HG02588 (cell line): ENCODE measurements at regions not wholly inside any gene's neighbourhood (a gene's known extent, or its start where the extent isn't known, plus 50 kb on each side); places are given as distances from the start of the nearest gene placed in this dataset.
"Not testable (repeated sequence)": the region's sequence is repeated elsewhere in the genome, so short reads cannot be mapped to it uniquely, and the experiment has no call there.

ENCODE experiments used
- ATAC-seq: cut with Tn5 transposase; IDR thresholded peaks from one replicate; pipeline ENCODE4 v1.9.1; 2021; ENCODE audit warnings: mild to moderate bottlenecking, moderate library complexity; ENCODE audit not compliant: unreplicated experiment

- no peak for ATAC-seq
Measured at GRCh38 chr10:71081229-71081560, 131.2 kb upstream of the UNC5B start.

GRCh38 chr10:71081912-71082311, 130.5 kb upstream of the UNC5B start:
- ATAC-seq, result no peak

DNA sequence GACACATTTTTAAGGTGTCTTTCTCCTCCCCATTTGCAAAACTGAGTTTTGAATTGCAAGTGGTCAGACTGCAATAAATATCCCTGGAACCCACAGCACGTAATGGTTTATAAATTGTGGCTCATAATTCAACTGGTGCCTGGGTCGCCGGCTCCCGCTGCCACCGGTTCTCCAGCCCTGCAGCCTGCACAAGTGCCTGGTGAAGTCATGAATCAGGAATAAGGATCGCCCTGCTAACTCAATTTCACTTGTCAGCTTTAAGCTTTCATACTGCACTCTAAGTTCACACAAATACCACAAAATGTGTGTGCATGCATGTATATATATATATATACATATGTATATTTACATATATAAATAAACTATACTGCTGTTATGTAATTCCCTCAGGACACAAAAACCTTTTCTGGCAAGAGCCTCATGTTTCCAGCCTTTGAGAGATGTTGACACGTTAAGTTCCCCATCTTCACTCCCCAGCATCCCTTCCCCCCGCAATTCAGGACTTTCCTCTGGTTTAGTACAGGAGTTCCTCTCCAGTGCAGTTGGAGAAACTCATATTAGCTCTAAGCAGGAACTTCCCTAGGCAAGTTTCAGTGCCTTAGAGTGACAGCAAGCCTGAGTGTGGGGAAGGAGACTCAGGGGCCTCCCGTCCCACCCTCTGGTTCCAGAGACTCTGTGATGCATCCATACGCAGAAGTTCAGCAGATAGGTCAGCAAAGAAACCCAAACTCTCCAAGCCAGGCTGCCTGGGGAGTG, 129.2 kb upstream of the UNC5B start:
- no peak for ATAC-seq

DNA sequence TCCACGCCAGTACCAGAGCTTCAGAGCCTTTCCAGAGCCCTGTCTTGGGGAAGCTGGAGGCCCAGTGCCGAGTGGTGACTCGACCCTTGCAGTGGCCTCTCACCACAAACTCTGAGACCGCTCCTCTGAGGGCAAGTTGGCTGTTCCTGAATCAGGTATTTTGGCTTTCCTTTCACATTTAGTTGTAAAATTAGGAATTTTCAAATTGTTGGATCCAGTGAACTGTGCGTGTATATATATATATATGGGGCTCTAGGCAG, 128.7 kb upstream of the UNC5B start:
- no peak for ATAC-seq

DNA sequence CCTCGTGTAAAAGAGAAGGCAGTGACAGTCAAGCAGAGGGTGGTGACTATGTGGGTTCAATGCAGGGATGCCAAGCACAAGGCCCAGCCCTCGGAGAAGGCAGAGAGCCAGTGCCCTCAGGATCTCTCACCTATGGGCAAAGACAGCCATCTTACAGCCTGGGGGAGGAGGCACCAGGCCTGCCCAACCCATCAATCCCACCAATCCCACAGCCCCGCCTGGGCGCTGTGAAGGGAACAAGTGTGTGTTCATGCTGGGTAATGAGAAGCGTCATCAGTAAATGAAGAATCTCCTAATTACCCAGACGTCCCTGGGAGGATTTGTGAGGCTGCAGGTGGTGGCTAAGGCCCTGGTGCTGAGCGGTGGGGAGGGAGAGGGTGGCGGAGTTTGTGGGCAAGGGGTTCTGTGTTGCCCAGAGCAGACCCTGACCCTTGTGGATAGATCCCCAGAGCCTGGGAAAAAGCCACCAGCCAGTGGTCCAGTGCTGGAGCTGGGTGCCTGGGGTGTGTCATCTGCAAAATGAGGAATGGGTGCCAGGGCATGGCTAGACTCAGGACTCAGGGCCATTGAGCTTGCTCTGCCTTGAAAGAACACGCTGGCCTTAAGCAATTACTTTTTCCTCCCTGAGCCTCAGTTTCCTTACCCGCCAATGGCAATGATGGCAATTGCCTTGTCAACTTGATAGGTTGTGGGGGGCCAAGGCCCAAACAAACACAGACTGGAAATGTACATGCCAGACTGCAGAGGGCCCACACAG, 128.1 kb upstream of the UNC5B start:
- ATAC-seq, result no peak

GRCh38 chr10:71084818-71085126, 127.6 kb upstream of the UNC5B start:
- ATAC-seq, result no peak

GRCh38 chr10:71085689-71086438, 126.5 kb upstream of the UNC5B start:
- ATAC-seq, result no peak

DNA sequence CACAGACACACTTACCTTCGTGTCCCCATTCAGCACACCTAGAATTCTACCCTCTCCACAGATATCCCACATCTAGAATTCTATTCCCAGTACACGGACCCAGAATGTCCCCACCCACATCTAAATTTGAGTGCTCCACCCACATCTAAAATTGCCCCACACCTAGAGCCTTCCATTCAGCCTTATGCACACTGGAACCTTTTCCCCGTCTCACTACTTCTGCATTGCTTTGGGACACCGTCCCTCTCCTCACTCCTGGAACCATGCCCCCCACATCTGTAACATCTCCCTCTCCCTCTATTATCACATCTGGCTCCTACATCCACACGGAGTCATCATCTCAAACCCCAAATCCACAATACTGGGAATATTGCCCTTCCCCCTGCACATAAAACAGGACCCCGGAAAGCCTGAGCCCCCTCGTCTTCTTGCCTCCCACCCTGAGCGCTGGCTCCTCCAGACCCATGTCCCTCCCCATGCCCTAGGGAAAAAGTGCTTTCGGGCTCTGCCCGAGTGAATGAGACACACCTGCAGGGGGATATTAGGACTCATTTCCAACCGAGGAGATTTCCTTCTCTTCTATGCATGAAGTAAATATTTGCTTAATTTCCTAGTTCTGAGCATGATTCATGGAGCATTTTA, 125.8 kb upstream of the UNC5B start:
- ATAC-seq, result no peak

DNA sequence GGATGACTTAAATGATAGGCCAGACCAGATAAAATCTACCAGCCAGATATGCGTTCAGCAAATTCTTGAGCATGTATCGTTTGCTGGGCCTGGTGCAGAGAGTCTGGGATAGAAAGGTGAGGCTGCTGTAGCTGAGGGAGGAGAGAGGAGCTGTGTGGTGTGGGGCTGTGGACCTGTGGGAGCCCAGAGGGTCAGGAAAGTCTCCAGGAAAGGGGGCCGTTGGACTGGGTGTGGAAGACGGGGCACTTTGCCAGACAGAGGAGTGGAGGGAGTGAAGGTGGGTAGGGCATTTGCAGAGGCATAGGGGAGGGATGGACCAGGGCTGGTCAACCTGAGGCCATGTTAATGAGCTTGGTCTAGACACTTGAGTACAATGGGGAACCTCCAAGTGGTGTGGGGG, 124.7 kb upstream of the UNC5B start:
- ATAC-seq, result no peak

GRCh38 chr10:71088054-71088453, 124.3 kb upstream of the UNC5B start:
- no peak for ATAC-seq

DNA sequence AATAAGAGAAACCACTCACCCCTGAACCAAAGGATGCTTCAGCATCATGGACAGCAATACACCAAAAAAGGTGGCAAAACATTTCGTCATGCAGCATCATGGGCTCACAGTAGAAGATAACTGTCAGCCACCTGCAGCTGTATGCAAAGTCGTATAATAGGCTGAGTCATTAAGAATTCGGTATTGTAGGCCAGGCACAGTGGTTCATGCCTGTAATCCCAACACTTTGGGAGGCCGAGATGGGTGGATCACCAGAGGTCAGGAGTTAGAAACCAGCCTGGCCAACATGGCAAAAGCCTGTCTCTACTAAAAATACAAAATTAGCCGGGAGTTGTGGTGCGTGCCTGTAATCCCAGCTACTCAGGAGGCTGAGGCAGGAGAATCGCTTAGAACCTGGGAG, 123.8 kb upstream of the UNC5B start:
- ATAC-seq, result not testable (repeated sequence)

- ATAC-seq, result no peak
Measured at GRCh38 chr10:71089162-71089561, 123.2 kb upstream of the UNC5B start.

- no peak for ATAC-seq
Measured at GRCh38 chr10:71090330-71090729, 122.0 kb upstream of the UNC5B start.

GRCh38 chr10:71090801-71091200, 121.6 kb upstream of the UNC5B start:
- ATAC-seq, result no peak

DNA sequence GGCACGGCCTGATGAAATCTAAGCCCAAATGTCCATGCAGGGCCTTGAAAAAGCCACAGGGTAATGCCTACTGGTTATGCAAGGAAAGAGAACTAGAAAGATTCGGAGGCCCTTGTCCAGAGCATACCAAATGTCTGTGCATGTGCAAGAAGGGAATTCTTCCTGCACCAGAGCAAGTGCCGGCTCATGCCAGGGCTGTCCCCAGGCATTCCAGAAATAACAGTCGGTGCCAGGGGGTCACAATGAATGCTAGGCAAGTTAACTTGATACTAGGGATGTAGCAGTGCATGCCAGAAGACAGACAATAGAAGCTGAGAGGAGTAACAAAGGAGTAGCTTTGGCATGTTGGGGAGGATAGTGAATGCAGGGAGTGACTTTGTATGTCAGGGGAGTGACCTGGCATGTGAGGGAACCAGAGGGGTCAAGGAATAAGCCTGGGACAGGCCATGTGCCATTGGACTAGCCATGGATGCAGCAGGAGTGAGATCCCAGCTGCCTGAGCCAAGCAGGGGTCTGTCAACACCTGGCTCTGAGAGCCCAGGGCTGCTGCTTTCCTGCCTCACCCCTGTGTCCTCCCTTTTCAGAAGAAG, 119.5 kb upstream of the UNC5B start:
- no peak for ATAC-seq

DNA sequence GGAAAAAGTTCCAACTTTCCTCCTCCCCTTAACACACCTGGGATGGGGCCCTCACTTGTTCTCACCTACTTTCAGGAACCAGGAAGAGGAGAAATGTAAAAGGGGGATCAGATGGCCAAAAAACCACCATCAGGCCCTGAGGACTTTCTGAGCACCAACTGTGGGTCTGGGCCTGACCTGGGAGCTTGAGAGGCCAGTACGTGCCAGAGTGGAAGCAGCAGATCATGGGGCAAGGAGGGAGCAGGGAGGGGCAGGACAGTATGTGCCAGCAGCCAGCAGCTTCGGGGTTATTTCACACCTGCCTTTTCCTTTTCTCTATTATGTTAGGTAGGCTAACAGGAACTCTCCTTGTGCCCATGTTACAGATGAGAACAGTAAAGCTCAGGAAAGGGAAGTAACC, 118.8 kb upstream of the UNC5B start:
- no peak for ATAC-seq

DNA sequence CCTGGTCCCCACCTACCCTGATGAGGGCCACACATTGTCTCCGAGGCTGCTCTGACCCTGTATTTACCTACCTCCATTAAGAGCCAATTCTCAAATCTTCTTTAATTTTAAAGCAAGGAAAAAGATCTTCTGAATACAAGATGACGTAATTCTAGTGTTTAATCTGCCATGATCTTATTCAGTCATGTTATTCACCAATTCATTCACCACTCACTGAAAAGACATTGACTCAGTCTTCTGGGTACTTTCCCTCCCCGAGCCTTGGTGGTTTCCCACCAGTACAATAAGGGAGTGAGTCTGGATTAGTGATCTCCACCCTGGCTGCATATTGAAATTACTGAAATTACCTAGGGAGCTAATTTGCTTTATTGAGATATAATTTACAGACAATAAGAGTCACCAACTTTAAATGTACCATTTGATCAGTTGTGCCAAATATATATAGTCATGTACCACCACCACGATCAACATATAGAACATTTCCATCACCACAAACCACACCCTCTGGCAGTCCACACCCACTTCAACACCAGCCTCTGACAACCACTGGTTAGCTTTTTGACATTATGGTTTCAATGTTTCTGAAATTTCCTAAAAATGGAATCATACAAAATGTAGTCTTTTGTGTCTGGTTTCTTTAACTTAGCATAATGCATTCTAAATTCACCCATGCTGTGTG, 117.5 kb upstream of the UNC5B start:
- no peak for ATAC-seq

GRCh38 chr10:71099731-71100361, 112.5 kb upstream of the UNC5B start:
- no peak for ATAC-seq

GRCh38 chr10:71103961-71104360, 108.4 kb upstream of the UNC5B start:
- no peak for ATAC-seq

GRCh38 chr10:71106151-71106550, 106.2 kb upstream of the UNC5B start:
- not testable (repeated sequence) for ATAC-seq
